Pancreas (tissue), 10 donors: ENCODE measurements at regions not wholly inside any gene's neighbourhood (a gene's known extent, or its start where the extent isn't known, plus 50 kb on each side); places are given as distances from the start of the nearest gene placed in this dataset.

ENCODE experiments used
- ATAC-seq, 4 donors: fragments of 200-7000 bp; cut with Tn5 transposase; one replicate each; pipeline versions ENCODE4 v1.8.0 to v1.9.1; 2020; ENCODE audit warnings: mild to moderate bottlenecking in 4 of 4, moderate library complexity in 4 of 4
- DNase-seq, 6 donors: peaks; one replicate each; pipeline ENCODE4 v3.0.0-alpha.2; 2020
- FAIRE-seq: peaks from 2 replicates; lab custom pipeline; 2012; peaks lifted over from hg19 to GRCh38; lab: Jason Lieb, UNC
- H3K27ac ChIP-seq, 4 donors: fragments of 200-600 bp; sonication (generic); 1 replicate in 3 of 4; 2 replicates in 1 of 4; pipeline versions ENCODE4 v1.5.0 to v1.8.0; 2020
- H3K27me3 ChIP-seq, 4 donors: fragments of 200-600 bp; one replicate each; pipeline ENCODE4 v1.8.0; 2021
- H3K36me3 ChIP-seq, 3 donors: fragments of 200-600 bp; sonication (generic) in 1 of 3; one replicate each; pipeline versions ENCODE4 v1.5.0 to v1.8.0; 2020 to 2021
- H3K4me1 ChIP-seq, 3 donors: fragments of 200-600 bp; one replicate each; pipeline ENCODE4 v1.8.0; 2021
- H3K4me3 ChIP-seq, 4 donors: fragments of 200-600 bp; sonication (generic) in 2 of 4; one replicate each; pipeline versions ENCODE4 v1.5.0 to v1.8.0; 2020 to 2021
- H3K9me3 ChIP-seq, 4 donors: fragments of 200-600 bp; one replicate each; pipeline ENCODE4 v1.8.0; 2021
- CTCF ChIP-seq, 4 donors: fragments of 200-600 bp; sonication (generic) in 3 of 4; IDR thresholded peaks; one replicate each; pipeline versions ENCODE4 v1.5.0 to v1.8.0; 2021; ENCODE audit warnings: antibody characterized with exemption in 4 of 4
- WGBS, 2 donors: extraction: QIAGEN DNeasy Blood & Tissue Kit; methylation state at CpG; one replicate each; pipeline ENCODE4 v1.1.7; 2013; 5-methylcytosine and 5-hydroxymethylcytosine counted together
- intact Hi-C, 3 donors: fragments of 100-400 bp; cut with DNase I; formaldehyde crosslinking; loops; one replicate each; pipeline versions ENCODE4 v1.11.1 to v1.14.2; 2022
- donor health status: healthy with polysubstance abuse.
- donor health status: DM: no; HTN: no; CAD: no; lungs with moderate emphysema.
- donor health status: DM: no; HTN: no; CAD: no.
- donor health status: control.
- donor health status: control.
- donor health status: Bipolar disorder and iron deficiency.
- donor health status: DM: yes; HTN: yes; CAD: no.
- donor health status: DM: no; HTN: no; CAD: no.
- donor health status: DM: no; HTN: no; CAD: no.
- donor health status: DM: yes; HTN: yes; CAD: no.

- Histone ChIP-seq H3K4me3 (no peak overlapping the region), H3K27me3 (no peaks in the 10 kb centered on the region), H3K27ac (no peak overlapping the region), H3K4me1 (no peaks in the 10 kb centered on the region), H3K9me3 (no peaks in the 10 kb centered on the region), H3K36me3 (no peaks in the 10 kb centered on the region)
- intact Hi-C loops = no loop called here
- ATAC-seq = no peak
- no peak for TF ChIP-seq CTCF (IDR thresholded peaks at IDR 0.05)
- no peak for FAIRE-seq
- WGBS, 2 donors = 28 to 36% methylated on average over 4 of the region's 4 CpGs
- DNase-seq = no peak
These were observed 1103.0 kb downstream of the CBLN2 start for GRCh38 chr18:71441156-71441555.

- no peak for FAIRE-seq
- WGBS, 2 donors = 64 to 84% methylated on average over 2 of the region's 2 CpGs
- Histone ChIP-seq H3K4me1 (no peaks in the 10 kb centered on the region), H3K27ac (no peak overlapping the region), H3K4me3 (no peak overlapping the region), H3K9me3 (no peaks in the 10 kb centered on the region), H3K36me3 (no peaks in the 10 kb centered on the region), H3K27me3 (no peaks in the 10 kb centered on the region)
- TF ChIP-seq CTCF (IDR thresholded peaks at IDR 0.05) = no peak
- DNase-seq = no peak
- no peak for ATAC-seq
- intact Hi-C loops = no loop called here
These were observed 1106.6 kb downstream of the CBLN2 start for GRCh38 chr18:71437511-71437910.

- ATAC-seq = no peak
These were observed 1110.8 kb downstream of the CBLN2 start for GRCh38 chr18:71433373-71433772.

GRCh38 chr18:71431689-71432088, 1112.5 kb downstream of the CBLN2 start:
- intact Hi-C loops = no loop called here

More at GRCh38 chr18:71433373-71433772, 1110.8 kb downstream of the CBLN2 start:
- no peak overlapping the region for H3K4me3 ChIP-seq
- H3K27me3 ChIP-seq = no peaks in the 10 kb centered on the region
- DNase-seq (no peak), FAIRE-seq (no peak)
- no peak overlapping the region for H3K27ac ChIP-seq
- 61 to 73% methylated on average over 2 of the region's 2 CpGs for WGBS, 2 donors
- intact Hi-C loops = no loop called here
- no peaks in the 10 kb centered on the region for H3K36me3 ChIP-seq
- no peaks in the 10 kb centered on the region for H3K4me1 ChIP-seq
- no peaks in the 10 kb centered on the region for H3K9me3 ChIP-seq
- TF ChIP-seq CTCF (IDR thresholded peaks at IDR 0.05) = no peak

GRCh38 chr18:71431171-71431570, 1113.0 kb downstream of the CBLN2 start:
- no peak for ATAC-seq
- H3K4me3 ChIP-seq = no peak overlapping the region
- no peaks in the 10 kb centered on the region for H3K27me3 ChIP-seq
- no peak for FAIRE-seq
- intact Hi-C loops = no loop called here
- H3K27ac ChIP-seq = no peak overlapping the region
- H3K9me3 ChIP-seq = no peaks in the 10 kb centered on the region
- H3K36me3 ChIP-seq = no peaks in the 10 kb centered on the region
- 43 to 51% methylated on average over 5 of the region's 5 CpGs for WGBS, 2 donors
- no peak for DNase-seq
- no peak for TF ChIP-seq CTCF (IDR thresholded peaks at IDR 0.05)
- H3K4me1 ChIP-seq = no peaks in the 10 kb centered on the region

More at GRCh38 chr18:71431689-71432088, 1112.5 kb downstream of the CBLN2 start:
- ATAC-seq = no peak
- Histone ChIP-seq H3K4me3 (no peak overlapping the region), H3K27me3 (no peaks in the 10 kb centered on the region), H3K27ac (no peak overlapping the region), H3K36me3 (no peaks in the 10 kb centered on the region), H3K4me1 (no peaks in the 10 kb centered on the region), H3K9me3 (no peaks in the 10 kb centered on the region)
- DNase-seq = no peak
- FAIRE-seq = no peak
- TF ChIP-seq CTCF (IDR thresholded peaks at IDR 0.05) = no peak
